ENCODE measurements at regions not wholly inside any gene's neighbourhood (a gene's known extent, or its start where the extent isn't known, plus 50 kb on each side); places are given as distances from the start of the nearest gene placed in this dataset.

GRCh38 chr2:153165021-153165420 lies 313.5 kb downstream of the RPRM start:
- no peak for TF ChIP-seq CTCF (IDR thresholded peaks at IDR 0.05; ENCODE audit: low read depth, low read length)

GRCh38 chr2:153163055-153163454 lies 315.5 kb downstream of the RPRM start:
- DNase-seq (ENCODE audit: extremely low read depth, low read depth): no peak
- no peak for TF ChIP-seq CTCF (IDR thresholded peaks at IDR 0.05; ENCODE audit: low read depth, low read length)

More at GRCh38 chr2:153165021-153165420, 313.5 kb downstream of the RPRM start:
- DNase-seq (ENCODE audit: extremely low read depth, low read depth): no peak

GRCh38 chr2:153156743-153157142 lies 321.8 kb downstream of the RPRM start:
- no peak for DNase-seq (ENCODE audit: extremely low read depth, low read depth)
- TF ChIP-seq CTCF (IDR thresholded peaks at IDR 0.05; ENCODE audit: low read depth, low read length): no peak

GRCh38 chr2:153152036-153152435 lies 326.5 kb downstream of the RPRM start:
- no peak for TF ChIP-seq CTCF (IDR thresholded peaks at IDR 0.05; ENCODE audit: low read depth, low read length)
- DNase-seq (ENCODE audit: extremely low read depth, low read depth): no peak

GRCh38 chr2:153145470-153145978 lies 333.0 kb downstream of the RPRM start:
- no peak for DNase-seq (ENCODE audit: extremely low read depth, low read depth)
- TF ChIP-seq CTCF (IDR thresholded peaks at IDR 0.05; ENCODE audit: low read depth, low read length): no peak

GRCh38 chr2:153143540-153143939 lies 335.0 kb downstream of the RPRM start:
- TF ChIP-seq CTCF (IDR thresholded peaks at IDR 0.05; ENCODE audit: low read depth, low read length): no peak
- DNase-seq (ENCODE audit: extremely low read depth, low read depth): no peak

- TF ChIP-seq CTCF (IDR thresholded peaks at IDR 0.05; ENCODE audit: low read depth, low read length): no peak
- DNase-seq (ENCODE audit: extremely low read depth, low read depth): no peak
Measured at GRCh38 chr2:153140498-153140897, 338.1 kb downstream of the RPRM start.

Data from AG09319 (cell line).